HEK293 (cell line): ENCODE measurements at regions not wholly inside any gene's neighbourhood (a gene's known extent, or its start where the extent isn't known, plus 50 kb on each side); places are given as distances from the start of the nearest gene placed in this dataset.

Source experiments
- CTCF ChIP-seq: fragments of 450-650 bp; formaldehyde crosslinking; IDR thresholded peaks from 2 replicates; pipeline ENCODE4 v1.5.1; 2016; ENCODE audit warnings: missing biosample characterization, missing genetic modification characterization
- ZNF24 ChIP-seq: fragments of 450-650 bp; formaldehyde crosslinking; IDR thresholded peaks from 2 replicates; pipeline ENCODE4 v1.5.1; 2016; ENCODE audit warnings: missing biosample characterization, missing genetic modification characterization
- ZNF324 ChIP-seq: fragments of 450-650 bp; formaldehyde crosslinking; IDR thresholded peaks from 2 replicates; pipeline ENCODE4 v1.5.1; 2016; ENCODE audit warnings: missing biosample characterization, missing genetic modification characterization
- ZNF350 ChIP-seq: fragments of 450-650 bp; formaldehyde crosslinking; IDR thresholded peaks from 2 replicates; pipeline ENCODE4 v1.5.0; 2017; ENCODE audit warnings: missing biosample characterization, mild to moderate bottlenecking, missing genetic modification characterization
- ZNF488 ChIP-seq: fragments of 450-650 bp; formaldehyde crosslinking; IDR thresholded peaks from 2 replicates; pipeline ENCODE4 v1.5.1; 2016; ENCODE audit warnings: missing biosample characterization, missing genetic modification characterization

GRCh38 chr18:22047485-22047884 is 121.9 kb upstream of the GATA6 start:
- no peak for TF ChIP-seq CTCF
- TF ChIP-seq ZNF350 (tag by site-specific recombination) = no peak
- no peak for TF ChIP-seq ZNF488 (tag by site-specific recombination)
- no peak for TF ChIP-seq ZNF24 (tag by site-specific recombination)
- TF ChIP-seq ZNF324 = no peak
